ENCODE measurements at regions not wholly inside any gene's neighbourhood (a gene's known extent, or its start where the extent isn't known, plus 50 kb on each side); places are given as distances from the start of the nearest gene placed in this dataset.

- H3K9me3 ChIP-seq (ENCODE audit: insufficient read depth in 2 of 2, low read depth in 1 of 2, low read length in 1 of 2) = no peaks in the 10 kb centered on the region
- ChIA-PET CTCF (ENCODE audit: partially characterized antibody) (no interaction called here), POLR2A (ENCODE audit: partially characterized antibody) (no interaction called here)
- H2BK5ac ChIP-seq (ENCODE audit: low read depth, low read length) = no peak overlapping the region
- H3K4ac ChIP-seq (replicated peaks; ENCODE audit: insufficient read length, low read depth, low read length) = no peak overlapping the region
- DNase-seq (ENCODE audit: low read depth in 1 of 2, low spot score in 2 of 2) (no peak), FAIRE-seq (no peak)
- no peak overlapping the region for H2BK15ac ChIP-seq (ENCODE audit: low read length)
- no peak overlapping the region for H2BK12ac ChIP-seq (ENCODE audit: low read depth, low read length)
- H2BK20ac ChIP-seq (ENCODE audit: low read length) = no peak overlapping the region
- no peaks in the 10 kb centered on the region for H4K20me1 ChIP-seq (replicated peaks in 1 of 2; ENCODE audit: control insufficient read depth in 1 of 2, insufficient read depth in 2 of 2, low read length in 2 of 2)
- no peak overlapping the region for H3K23ac ChIP-seq (ENCODE audit: insufficient read length)
- no peak overlapping the region for H3K14ac ChIP-seq (ENCODE audit: insufficient read length)
- no peak overlapping the region for H2AFZ ChIP-seq (ENCODE audit: low read length)
- WGBS, 2 experiments (ENCODE audit: extremely low coverage in 1 of 2, insufficient coverage in 1 of 2, insufficient read length in 1 of 2, insufficient replicate concordance in 2 of 2, low coverage in 1 of 2, low lambda C conversion rate in 2 of 2, missing lambda C conversion rate in 1 of 2) = 94% methylated on average over 2 of the region's 2 CpGs; no CpG with 5 or more reads in 1 of the 2 experiments
- no peaks in the 10 kb centered on the region for H3K79me2 ChIP-seq (ENCODE audit: control insufficient read depth in 1 of 2, insufficient read depth in 2 of 2, low read length in 2 of 2)
- no peaks in the 10 kb centered on the region for H3K23me2 ChIP-seq (ENCODE audit: low read depth, low read length)
- H2AK5ac ChIP-seq (ENCODE audit: low read depth, low read length) = no peak overlapping the region
- H3K56ac ChIP-seq (replicated peaks; ENCODE audit: insufficient read length, low read depth, low read length) = no peak overlapping the region
- H3K9ac ChIP-seq (replicated peaks in 1 of 4; ENCODE audit: extremely low read depth in 1 of 4, low read depth in 3 of 4, low read length in 3 of 4) = no peak overlapping the region
- no peak overlapping the region for H4K91ac ChIP-seq (replicated peaks; ENCODE audit: insufficient read length, low read length)
- no peak overlapping the region for H3K4me3 ChIP-seq (ENCODE audit: extremely low read depth in 1 of 4, insufficient read depth in 2 of 4, low read depth in 3 of 4, low read length in 4 of 4)
- peaks cover 4 to 15% (median 11%) of the 10 kb centered on the region in 4 experiments; a peak in 5 of 7 replicates for H3K4me1 ChIP-seq (replicated peaks in 1 of 4; ENCODE audit: control insufficient read depth in 3 of 4, insufficient read depth in 4 of 4, low read length in 3 of 4)
- no peak overlapping the region for H3K4me2 ChIP-seq (ENCODE audit: insufficient read depth in 1 of 2, low read depth in 2 of 2, low read length in 2 of 2)
- no peak overlapping the region for H4K8ac ChIP-seq (ENCODE audit: extremely low read depth, insufficient read depth, low read length)
- no peaks in the 10 kb centered on the region for H3K36me3 ChIP-seq (ENCODE audit: control insufficient read depth in 2 of 4, insufficient read depth in 4 of 4, low read length in 3 of 4)
- H3K18ac ChIP-seq (ENCODE audit: extremely low read depth, low read length) = no peak overlapping the region
- no peaks in the 10 kb centered on the region for H3K79me1 ChIP-seq (ENCODE audit: low read depth, low read length)
- no peak overlapping the region for H3K27ac ChIP-seq (ENCODE audit: low read depth, low read length)
- H4K5ac ChIP-seq (ENCODE audit: insufficient read length, low read depth, low read length) = no peak overlapping the region
- H2BK120ac ChIP-seq (replicated peaks; ENCODE audit: low read depth, low read length) = no peak overlapping the region
- H3K27me3 ChIP-seq (replicated peaks in 1 of 4; ENCODE audit: control insufficient read depth in 3 of 4, extremely low read depth in 1 of 4, insufficient read depth in 3 of 4, low read length in 3 of 4) = no peaks in the 10 kb centered on the region
- TF ChIP-seq RFX5 (IDR thresholded peaks at IDR 0.05; ENCODE audit: borderline replicate concordance, low read depth, low read length) = no peak
- TF ChIP-seq RNF2 (IDR thresholded peaks at IDR 0.05; ENCODE audit: borderline replicate concordance, low read depth, low read length, missing control alignments, poor library complexity, severe bottlenecking) = no peak
- TF ChIP-seq SP4 (IDR thresholded peaks at IDR 0.05; ENCODE audit: low read length) = no peak
- no peak for TF ChIP-seq RXRA (IDR thresholded peaks at IDR 0.05; ENCODE audit: insufficient read depth, low read depth, low read length)
- no peak for TF ChIP-seq NRF1 (IDR thresholded peaks at IDR 0.05; ENCODE audit: low read depth, low read length)
- TF ChIP-seq TCF12 (IDR thresholded peaks at IDR 0.05; ENCODE audit: low read depth, low read length) = no peak
- no peak for TF ChIP-seq BRCA1 (IDR thresholded peaks at IDR 0.05; ENCODE audit: low read depth, low read length)
- no peak for TF ChIP-seq ATF2 (IDR thresholded peaks at IDR 0.05; ENCODE audit: low read length)
- TF ChIP-seq SP1 (IDR thresholded peaks at IDR 0.05; ENCODE audit: low read depth, low read length) = no peak
- TF ChIP-seq SRF (IDR thresholded peaks at IDR 0.05; ENCODE audit: low read depth, low read length) = no peak
- TF ChIP-seq POU5F1 (IDR thresholded peaks at IDR 0.05; ENCODE audit: low read depth, low read length) = no peak
- TF ChIP-seq HDAC2 (IDR thresholded peaks at IDR 0.05; ENCODE audit: borderline replicate concordance in 1 of 2, low read depth in 2 of 2, low read length in 2 of 2) = no peak
- no peak for TF ChIP-seq YY1 (IDR thresholded peaks at IDR 0.05; ENCODE audit: low read depth, low read length)
- no peak for TF ChIP-seq CBX5 (IDR thresholded peaks at IDR 0.05; ENCODE audit: low read depth, low read length)
These were observed 224.6 kb downstream of the FAT3 start for GRCh38 chr11:92449222-92449621.
